Epithelial cell of proximal tubule (primary cell): ENCODE measurements at regions not wholly inside any gene's neighbourhood (a gene's known extent, or its start where the extent isn't known, plus 50 kb on each side); places are given as distances from the start of the nearest gene placed in this dataset.

Source experiments
- DNase-seq: peaks from one replicate; pipeline ENCODE4 v3.0.0-alpha.2; 2011; ENCODE audit warnings: low read depth
- H3K4me3 ChIP-seq: 2 replicates; pipeline ENCODE4 v1.5.1; 2011; ENCODE audit warnings: low read depth, mild to moderate bottlenecking, low read length
- CTCF ChIP-seq: conservative IDR thresholded peaks from 2 replicates; pipeline ENCODE4 v1.5.1; 2012; ENCODE audit warnings: low read depth, mild to moderate bottlenecking, low read length

GRCh38 chr16:54720259-54720658 is 210.4 kb upstream of the IRX5 start:
- no peak overlapping the region for H3K4me3 ChIP-seq
- no peak for TF ChIP-seq CTCF
- DNase-seq, result no peak

- TF ChIP-seq CTCF, result no peak
- DNase-seq, result no peak
- H3K4me3 ChIP-seq, result no peak overlapping the region
Measured at GRCh38 chr16:54719624-54720023, 211.0 kb upstream of the IRX5 start.

DNA sequence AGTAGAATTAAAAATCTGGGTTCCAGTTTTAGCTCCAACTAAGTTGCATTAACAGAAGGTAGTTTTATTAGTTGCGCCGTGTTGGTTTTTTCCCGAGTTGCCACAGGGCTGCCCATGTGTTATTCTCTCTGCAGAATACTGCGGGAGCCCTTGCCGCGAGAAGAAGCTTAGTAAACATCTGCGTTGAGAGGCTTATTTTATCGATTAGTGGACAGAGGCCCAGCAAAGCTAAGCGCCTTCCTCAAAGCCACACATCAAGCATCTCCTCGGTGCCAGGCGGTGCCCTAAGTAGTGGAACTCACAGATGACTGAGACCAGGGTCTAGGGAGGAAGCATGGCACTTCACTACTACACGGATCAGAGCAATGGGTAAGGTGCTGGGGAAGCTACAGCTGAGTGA is 212.3 kb upstream of the IRX5 start:
- no peak for TF ChIP-seq CTCF
- no peak overlapping the region for H3K4me3 ChIP-seq
- DNase-seq, result no peak

DNA sequence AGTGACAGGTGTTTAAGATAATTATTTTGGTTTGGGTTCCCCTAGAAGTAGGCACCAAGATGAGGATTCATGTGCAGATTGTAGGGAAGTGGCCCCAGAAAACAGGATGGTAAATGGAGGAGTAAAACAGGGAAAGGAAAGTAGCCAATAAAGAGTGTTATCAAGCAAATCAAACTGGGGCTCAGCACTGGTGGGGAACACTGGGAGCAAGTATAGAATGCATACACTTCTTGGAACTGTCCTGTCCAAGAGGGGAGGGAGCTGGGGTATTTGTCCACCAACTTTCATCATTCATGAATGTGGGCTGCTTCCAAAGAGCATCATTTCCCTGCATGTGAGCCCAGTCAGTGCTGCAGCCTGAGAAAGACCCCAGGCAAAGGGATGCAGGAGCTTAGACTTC is 215.7 kb upstream of the IRX5 start:
- TF ChIP-seq CTCF, result no peak
- no peak overlapping the region for H3K4me3 ChIP-seq

GRCh38 chr16:54712866-54713265 is 217.8 kb upstream of the IRX5 start:
- no peak for DNase-seq
- no peak for TF ChIP-seq CTCF
- no peak overlapping the region for H3K4me3 ChIP-seq

More for the DNA sequence above, 215.7 kb upstream of the IRX5 start:
- no peak for DNase-seq

- no peak for TF ChIP-seq CTCF
- DNase-seq, result no peak
- H3K4me3 ChIP-seq, result no peak overlapping the region
Measured at GRCh38 chr16:54707813-54708212, 222.9 kb upstream of the IRX5 start.

GRCh38 chr16:54706406-54706805 is 224.3 kb upstream of the IRX5 start:
- TF ChIP-seq CTCF, result no peak
- DNase-seq, result no peak
- no peak overlapping the region for H3K4me3 ChIP-seq
